Upper lobe of left lung (tissue), 6 donors: ENCODE measurements at regions not wholly inside any gene's neighbourhood (a gene's known extent, or its start where the extent isn't known, plus 50 kb on each side); places are given as distances from the start of the nearest gene placed in this dataset.

ENCODE experiments used
- ATAC-seq, 2 donors: fragments of 200-7000 bp; cut with Tn5 transposase; one replicate each; pipeline ENCODE4 v1.9.1; 2022; ENCODE audit warnings: mild to moderate bottlenecking in 2 of 2, moderate library complexity in 2 of 2; ENCODE audit not compliant: low FRiP score in 2 of 2
- DNase-seq, 2 donors: peaks; one replicate each; pipeline ENCODE4 v3.0.0-alpha.2; 2019 to 2020
- H3K27ac ChIP-seq, 4 donors: fragments of 200-600 bp; sonication (generic); one replicate each; pipeline ENCODE4 v1.5.1; 2016 to 2019
- H3K27me3 ChIP-seq, 4 donors: fragments of 200-600 bp; sonication (generic); one replicate each; pipeline ENCODE4 v1.5.1; 2017 to 2019
- H3K36me3 ChIP-seq, 4 donors: fragments of 200-600 bp; sonication (generic); one replicate each; pipeline ENCODE4 v1.5.1; 2016 to 2019
- H3K4me1 ChIP-seq, 4 donors: fragments of 200-600 bp; sonication (generic); one replicate each; pipeline ENCODE4 v1.5.1; 2018 to 2019
- H3K4me3 ChIP-seq, 4 donors: fragments of 200-600 bp; sonication (generic); one replicate each; pipeline ENCODE4 v1.5.1; 2017 to 2019; ENCODE audit warnings: mild to moderate bottlenecking in 2 of 4, moderate library complexity in 1 of 4
- H3K9me3 ChIP-seq, 4 donors: fragments of 200-600 bp; sonication (generic); one replicate each; pipeline ENCODE4 v1.5.1; 2018 to 2019
- CTCF ChIP-seq, 6 experiments: fragments of 450-650 bp in 4 of 6; fragments of 200-600 bp in 2 of 6; sonication (generic) in 2 of 6; IDR thresholded peaks; one replicate each; pipeline ENCODE4 v1.5.1; 2016 to 2019; ENCODE audit warnings: antibody characterized with exemption in 6 of 6
- EP300 ChIP-seq, 4 donors: sonication (generic); formaldehyde crosslinking; IDR thresholded peaks; one replicate each; pipeline ENCODE4 v1.5.1; 2017; ENCODE audit warnings: antibody characterized with exemption in 4 of 4, control low read depth in 2 of 4
- POLR2A ChIP-seq, 4 donors: fragments of 450-650 bp; IDR thresholded peaks; one replicate each; pipeline ENCODE4 v1.5.1; 2016 to 2017; ENCODE audit warnings: antibody characterized with exemption in 4 of 4, mild to moderate bottlenecking in 2 of 4
- POLR2AphosphoS5 ChIP-seq, 2 donors: sonication (generic); formaldehyde crosslinking; IDR thresholded peaks; one replicate each; pipeline ENCODE4 v1.5.1; 2017; ENCODE audit warnings: antibody characterized with exemption in 2 of 2
- WGBS, 2 donors: methylation state at CpG; one replicate each; pipeline ENCODE4 v1.1.5; 2017 to 2018; 5-methylcytosine and 5-hydroxymethylcytosine counted together
- donor health status: DM: no; HTN: no; CAD: no; lungs with moderate emphysema.
- donor health status: DM: no; HTN: yes; CAD: no; lungs with severe emphysema.

- ATAC-seq (no peak), DNase-seq (no peak)
- H3K27ac ChIP-seq: no peak overlapping the region
- H3K4me3 ChIP-seq: no peak overlapping the region
- H3K27me3 ChIP-seq: no peaks in the 10 kb centered on the region
- no peaks in the 10 kb centered on the region for H3K9me3 ChIP-seq
- no peaks in the 10 kb centered on the region for H3K36me3 ChIP-seq
- TF ChIP-seq CTCF (IDR thresholded peaks at IDR 0.05): no peak
- no peak for TF ChIP-seq POLR2AphosphoS5 (IDR thresholded peaks at IDR 0.05)
- TF ChIP-seq POLR2A (IDR thresholded peaks at IDR 0.05): no peak
- TF ChIP-seq EP300 (IDR thresholded peaks at IDR 0.05): no peak
- 85 to 89% methylated on average over 3 of the region's 3 CpGs for WGBS, 2 donors
- no peaks in the 10 kb centered on the region for H3K4me1 ChIP-seq
Measured at GRCh38 chr2:118265873-118266455, 177.7 kb downstream of the INSIG2 start.

GRCh38 chr2:118264232-118264990, 176.1 kb downstream of the INSIG2 start:
- Histone ChIP-seq H3K4me3 (no peak overlapping the region), H3K27me3 (no peaks in the 10 kb centered on the region), H3K9me3 (no peaks in the 10 kb centered on the region), H3K27ac (no peak overlapping the region), H3K4me1 (no peaks in the 10 kb centered on the region), H3K36me3 (no peaks in the 10 kb centered on the region)
- TF ChIP-seq EP300 (IDR thresholded peaks at IDR 0.05): no peak
- TF ChIP-seq POLR2AphosphoS5 (IDR thresholded peaks at IDR 0.05): no peak
- TF ChIP-seq CTCF (IDR thresholded peaks at IDR 0.05): no peak
- TF ChIP-seq POLR2A (IDR thresholded peaks at IDR 0.05): no peak
- 85 to 86% methylated on average over 7 of the region's 7 CpGs for WGBS, 2 donors
- ATAC-seq: no peak
- DNase-seq: no peak

DNA sequence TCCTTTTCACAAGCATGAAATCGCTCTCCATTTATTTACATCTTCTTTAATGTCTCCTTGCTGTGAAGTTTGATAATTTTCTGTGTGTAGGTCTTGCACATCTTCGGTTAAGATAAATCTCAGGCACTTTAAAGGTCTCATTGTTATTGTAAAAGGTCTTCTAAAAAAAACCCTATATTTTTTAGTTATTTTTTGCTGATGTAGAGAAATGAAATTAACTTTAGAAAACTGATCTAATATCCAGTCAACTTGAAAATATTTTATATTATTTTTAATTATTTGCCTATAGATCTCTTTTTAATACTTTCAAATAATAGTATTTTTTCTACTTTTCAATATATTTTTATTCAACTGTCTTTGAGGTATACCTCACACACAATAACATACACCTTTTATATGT, 169.4 kb downstream of the INSIG2 start:
- DNase-seq (no peak), ATAC-seq (no peak)
- Histone ChIP-seq H3K4me3 (no peak overlapping the region), H3K9me3 (peaks cover 0 to 3% (median 0%) of the 10 kb centered on the region in 4 donors), H3K27me3 (no peaks in the 10 kb centered on the region), H3K27ac (no peak overlapping the region), H3K4me1 (no peaks in the 10 kb centered on the region), H3K36me3 (no peaks in the 10 kb centered on the region)
- TF ChIP-seq POLR2AphosphoS5 (IDR thresholded peaks at IDR 0.05) (no peak), EP300 (IDR thresholded peaks at IDR 0.05) (no peak), CTCF (IDR thresholded peaks at IDR 0.05) (no peak), POLR2A (IDR thresholded peaks at IDR 0.05) (no peak)
- 83 to 84% methylated on average over 2 of the region's 2 CpGs for WGBS, 2 donors

DNA sequence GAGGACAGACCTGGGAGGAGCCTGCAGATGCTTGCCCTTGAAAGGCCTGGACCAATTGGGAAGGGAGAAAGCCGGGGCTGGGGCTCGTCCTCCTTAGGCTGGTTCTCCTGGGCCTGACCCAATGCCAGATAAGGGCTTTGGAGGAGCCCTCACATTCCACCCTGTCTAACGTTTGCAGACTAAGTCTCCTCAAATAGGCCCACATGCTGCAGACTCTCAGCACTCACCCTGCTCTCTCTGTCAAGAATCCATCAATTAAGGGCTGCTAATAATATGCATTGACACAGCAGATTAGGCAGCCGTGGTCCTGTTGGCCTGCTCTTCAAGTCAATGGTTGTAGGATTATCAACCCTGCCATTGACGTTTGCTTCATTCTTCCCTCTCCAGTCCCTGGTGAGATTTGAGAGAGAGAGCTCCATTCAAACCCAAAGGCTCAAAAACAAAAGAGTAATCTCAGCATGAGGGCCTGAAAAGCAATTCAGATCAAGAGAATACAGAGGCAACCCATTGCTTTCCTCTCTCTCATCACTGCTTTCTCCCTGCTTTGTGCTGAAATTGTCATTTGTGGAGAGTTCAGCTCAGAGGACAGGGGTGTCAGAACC, 167.6 kb downstream of the INSIG2 start:
- Histone ChIP-seq H3K4me1 (no peaks in the 10 kb centered on the region), H3K4me3 (no peak overlapping the region), H3K27ac (no peak overlapping the region), H3K36me3 (no peaks in the 10 kb centered on the region), H3K9me3 (peaks cover 0 to 3% (median 0%) of the 10 kb centered on the region in 4 donors), H3K27me3 (no peaks in the 10 kb centered on the region)
- 25 to 58% methylated on average over 3 to 5 of the region's 5 CpGs for WGBS, 2 donors
- DNase-seq: no peak
- no peak for ATAC-seq
- TF ChIP-seq CTCF (IDR thresholded peaks at IDR 0.05) (no peak), POLR2AphosphoS5 (IDR thresholded peaks at IDR 0.05) (no peak), EP300 (IDR thresholded peaks at IDR 0.05) (no peak), POLR2A (IDR thresholded peaks at IDR 0.05) (no peak)
